ENCODE measurements at regions not wholly inside any gene's neighbourhood (a gene's known extent, or its start where the extent isn't known, plus 50 kb on each side); places are given as distances from the start of the nearest gene placed in this dataset.
"Not testable (repeated sequence)": the region's sequence is repeated elsewhere in the genome, so short reads cannot be mapped to it uniquely, and the experiment has no call there.

- intact Hi-C loops (cut with DNase I), result no loop called here
- no peak for DNase-seq (ENCODE audit: low spot score)
These were observed 894.9 kb downstream of the NXPH1 start for GRCh38 chr7:9328296-9328695.

- DNase-seq (ENCODE audit: low spot score), result no peak
- intact Hi-C loops (cut with DNase I), result no loop called here
These were observed 916.2 kb downstream of the NXPH1 start for GRCh38 chr7:9349625-9350024.

GRCh38 chr7:9391221-9391620, 957.8 kb downstream of the NXPH1 start:
- intact Hi-C loops (cut with DNase I), result no loop called here
- no peak for DNase-seq (ENCODE audit: low spot score)

GRCh38 chr7:9391984-9392383, 958.6 kb downstream of the NXPH1 start:
- intact Hi-C loops (cut with DNase I), result no loop called here
- DNase-seq (ENCODE audit: low spot score), result no peak

GRCh38 chr7:9404386-9404785, 971.0 kb downstream of the NXPH1 start:
- intact Hi-C loops (cut with DNase I); DNase-seq (ENCODE audit: low spot score): not testable (repeated sequence)

- intact Hi-C loops (cut with DNase I), result no loop called here
- no peak for DNase-seq (ENCODE audit: low spot score)
These were observed 974.4 kb downstream of the NXPH1 start for GRCh38 chr7:9407816-9408215.

- intact Hi-C loops (cut with DNase I), result no loop called here
- DNase-seq (ENCODE audit: low spot score), result no peak
These were observed 1020.1 kb downstream of the NXPH1 start for GRCh38 chr7:9453521-9453920.

- intact Hi-C loops (cut with DNase I), result no loop called here
- DNase-seq (ENCODE audit: low spot score), result no peak
These were observed 1055.1 kb downstream of the NXPH1 start for GRCh38 chr7:9488555-9488954.

GRCh38 chr7:9498303-9498702, 1064.9 kb downstream of the NXPH1 start:
- no peak for DNase-seq (ENCODE audit: low spot score)
- intact Hi-C loops (cut with DNase I), result no loop called here

- intact Hi-C loops (cut with DNase I), result no loop called here
- no peak for DNase-seq (ENCODE audit: low spot score)
These were observed 1068.9 kb downstream of the NXPH1 start for GRCh38 chr7:9502269-9502668.

- no peak for DNase-seq (ENCODE audit: low spot score)
- intact Hi-C loops (cut with DNase I), result no loop called here
These were observed 1071.3 kb downstream of the NXPH1 start for GRCh38 chr7:9504678-9505077.

- no peak for DNase-seq (ENCODE audit: low spot score)
- intact Hi-C loops (cut with DNase I), result no loop called here
These were observed 1072.1 kb downstream of the NXPH1 start for GRCh38 chr7:9505516-9505915.

GRCh38 chr7:9507290-9507689, 1073.9 kb downstream of the NXPH1 start:
- no peak for DNase-seq (ENCODE audit: low spot score)
- intact Hi-C loops (cut with DNase I), result no loop called here

- no peak for DNase-seq (ENCODE audit: low spot score)
- intact Hi-C loops (cut with DNase I), result no loop called here
These were observed 1083.3 kb downstream of the NXPH1 start for GRCh38 chr7:9516662-9517061.

GRCh38 chr7:9523579-9523978, 1090.2 kb downstream of the NXPH1 start:
- DNase-seq (ENCODE audit: low spot score), result no peak
- intact Hi-C loops (cut with DNase I), result no loop called here

GRCh38 chr7:9552431-9552830, 1119.0 kb downstream of the NXPH1 start:
- peak; percentile 38 for DNase-seq (ENCODE audit: low spot score)
- intact Hi-C loops (cut with DNase I), result loop anchor here in 1 of 2 donors (5.0 kb wide), 1 partner anchor 1235 kb away; no protein-coding TSS in a partner anchor

- intact Hi-C loops (cut with DNase I), result no loop called here
- no peak for DNase-seq (ENCODE audit: low spot score)
These were observed 1124.4 kb downstream of the NXPH1 start for GRCh38 chr7:9557853-9558252.

GRCh38 chr7:9575716-9576115, 1142.3 kb downstream of the NXPH1 start:
- no peak for DNase-seq (ENCODE audit: low spot score)
- intact Hi-C loops (cut with DNase I), result no loop called here

- intact Hi-C loops (cut with DNase I), result no loop called here
- DNase-seq (ENCODE audit: low spot score), result no peak
These were observed 1149.4 kb downstream of the NXPH1 start for GRCh38 chr7:9582824-9583223.

GRCh38 chr7:9598411-9598810, 1165.0 kb downstream of the NXPH1 start:
- intact Hi-C loops (cut with DNase I), result no loop called here
- DNase-seq (ENCODE audit: low spot score), result no peak

GRCh38 chr7:9600974-9601373, 1167.6 kb downstream of the NXPH1 start:
- no peak for DNase-seq (ENCODE audit: low spot score)
- intact Hi-C loops (cut with DNase I), result no loop called here

GRCh38 chr7:9603291-9603690, 1169.9 kb downstream of the NXPH1 start:
- intact Hi-C loops (cut with DNase I), result no loop called here
- no peak for DNase-seq (ENCODE audit: low spot score)
